GM18868 (cell line): ENCODE measurements at regions not wholly inside any gene's neighbourhood (a gene's known extent, or its start where the extent isn't known, plus 50 kb on each side); places are given as distances from the start of the nearest gene placed in this dataset.
"Not testable (repeated sequence)": the region's sequence is repeated elsewhere in the genome, so short reads cannot be mapped to it uniquely, and the experiment has no call there.

Source experiments
- ATAC-seq: cut with Tn5 transposase; IDR thresholded peaks from one replicate; pipeline ENCODE4 v1.9.1; 2021; ENCODE audit warnings: mild to moderate bottlenecking, moderate library complexity; ENCODE audit not compliant: unreplicated experiment

DNA sequence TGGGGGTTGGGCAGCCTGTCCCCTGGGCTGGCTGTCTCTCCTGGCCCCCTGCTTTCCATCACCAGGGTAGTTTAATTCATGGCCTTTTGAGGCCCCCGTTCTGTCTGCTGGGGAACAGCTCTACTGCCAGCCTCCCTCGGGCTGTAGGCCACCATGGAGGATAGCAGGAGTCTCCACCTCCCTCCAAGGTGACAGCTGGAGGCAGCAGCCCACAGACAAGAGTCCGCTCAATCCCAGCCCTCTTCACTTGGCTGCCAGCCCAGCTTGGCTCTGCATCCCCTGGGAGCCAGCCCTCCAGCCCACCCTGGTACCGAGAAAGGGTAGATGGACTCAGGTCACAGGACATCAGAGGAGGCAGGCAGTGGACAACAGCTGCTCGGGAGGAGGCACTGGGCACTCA lies 194.6 kb upstream of the SDK2 start:
- no peak for ATAC-seq

DNA sequence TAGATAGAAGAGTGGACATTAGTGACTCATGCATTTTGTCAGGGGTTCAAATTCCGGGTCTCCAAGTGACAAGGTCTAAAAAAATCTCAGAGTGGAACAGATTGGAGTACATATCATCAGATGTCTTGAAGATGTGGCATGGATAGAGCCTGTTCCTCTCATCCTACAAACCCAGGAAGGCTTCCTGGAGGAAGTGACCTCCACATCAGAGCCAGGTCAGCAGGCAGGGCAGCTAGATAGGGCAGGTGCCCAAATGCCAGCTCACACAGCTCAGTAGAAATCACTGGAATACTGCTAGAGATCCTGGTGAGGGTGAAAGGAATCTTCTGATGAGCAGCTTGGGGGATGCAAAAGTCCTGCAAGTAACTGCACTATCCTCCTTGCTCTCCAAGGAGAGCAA lies 196.6 kb upstream of the SDK2 start:
- ATAC-seq = no peak

DNA sequence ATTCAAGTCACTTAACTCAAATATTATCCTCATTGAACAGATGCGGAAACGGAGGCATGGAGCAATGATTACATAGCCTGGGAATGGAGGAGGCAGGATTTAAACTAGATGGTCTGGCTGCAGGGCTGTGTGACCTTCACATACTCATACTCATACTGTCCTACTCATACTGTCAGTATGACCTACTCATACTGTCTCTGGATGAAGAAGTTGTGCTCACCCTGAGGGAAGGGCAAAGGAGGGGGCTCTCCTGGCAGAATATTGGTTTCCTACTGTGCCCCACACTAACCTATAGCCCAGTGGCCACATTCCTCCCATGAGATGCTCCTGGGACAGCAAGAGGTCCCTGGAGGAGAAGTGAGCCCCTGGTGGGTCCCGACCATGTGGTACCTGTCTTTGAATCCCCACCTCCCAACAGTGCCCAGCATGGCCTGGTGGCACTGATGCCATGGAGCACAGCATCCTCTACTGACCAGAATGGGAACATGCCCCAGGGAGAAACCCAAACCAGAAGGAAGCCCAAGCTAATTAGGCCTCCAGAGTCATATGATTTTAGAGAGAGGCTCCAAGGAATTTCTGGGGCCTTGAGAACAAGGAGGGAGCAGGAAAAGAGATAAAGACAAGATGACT lies 197.3 kb upstream of the SDK2 start:
- ATAC-seq = no peak

DNA sequence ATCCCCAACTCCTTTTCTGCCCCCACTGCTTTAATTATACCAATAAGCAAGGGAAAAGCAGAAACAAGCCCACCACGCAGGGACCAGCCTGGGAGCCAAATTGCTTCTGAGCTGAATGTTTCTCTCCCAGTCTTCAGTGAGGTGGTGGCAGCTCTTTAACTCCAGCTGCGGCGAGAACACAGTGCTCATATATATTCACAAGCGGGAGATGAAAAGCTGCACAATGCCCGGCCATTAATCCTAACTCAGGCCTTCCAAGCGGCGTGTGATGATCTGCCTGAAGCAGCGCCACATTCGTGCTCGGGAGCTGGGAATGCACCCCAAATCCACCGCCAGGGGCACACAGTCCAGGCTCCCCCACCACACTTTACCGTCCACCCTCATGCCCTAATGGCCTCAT lies 203.7 kb upstream of the SDK2 start:
- ATAC-seq = no peak

DNA sequence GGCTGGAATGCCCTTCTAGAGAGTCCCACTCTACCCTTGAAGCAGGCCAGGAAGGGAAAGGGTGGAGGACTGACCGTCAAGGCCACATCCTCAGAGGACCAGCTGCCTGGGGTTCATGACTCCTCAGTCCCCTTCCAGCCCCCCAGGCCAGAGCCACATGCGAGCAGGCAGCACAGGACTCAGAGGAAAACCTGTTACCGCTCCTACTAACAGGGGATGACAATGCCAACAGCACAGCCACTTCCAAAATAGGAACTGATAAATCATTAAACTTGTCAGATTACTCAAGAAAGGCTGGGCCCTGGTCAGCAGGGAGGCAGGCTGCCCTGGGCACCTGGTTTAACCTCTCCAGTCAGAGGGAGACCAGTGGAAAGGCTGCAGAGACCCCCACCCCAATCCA lies 206.2 kb upstream of the SDK2 start:
- ATAC-seq = no peak

DNA sequence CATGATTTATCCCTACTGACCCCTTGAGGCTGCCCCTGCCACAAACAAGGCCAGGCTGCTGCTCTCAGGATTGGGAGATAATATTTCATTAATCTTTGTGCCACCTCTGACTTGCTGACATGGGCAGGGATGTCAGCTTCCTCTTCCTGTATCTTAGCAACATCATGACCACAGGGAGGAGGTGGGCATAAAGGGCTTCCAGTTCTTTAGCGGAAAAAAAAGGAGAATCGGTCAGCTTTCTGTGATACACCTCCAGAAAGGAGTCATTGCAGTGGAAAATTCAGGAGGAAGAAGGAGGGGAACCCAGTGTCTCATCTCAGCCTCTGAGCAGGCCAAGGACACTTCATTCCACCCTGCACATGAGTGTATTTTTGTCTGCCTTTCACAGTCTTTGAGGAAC lies 206.8 kb upstream of the SDK2 start:
- ATAC-seq = no peak

DNA sequence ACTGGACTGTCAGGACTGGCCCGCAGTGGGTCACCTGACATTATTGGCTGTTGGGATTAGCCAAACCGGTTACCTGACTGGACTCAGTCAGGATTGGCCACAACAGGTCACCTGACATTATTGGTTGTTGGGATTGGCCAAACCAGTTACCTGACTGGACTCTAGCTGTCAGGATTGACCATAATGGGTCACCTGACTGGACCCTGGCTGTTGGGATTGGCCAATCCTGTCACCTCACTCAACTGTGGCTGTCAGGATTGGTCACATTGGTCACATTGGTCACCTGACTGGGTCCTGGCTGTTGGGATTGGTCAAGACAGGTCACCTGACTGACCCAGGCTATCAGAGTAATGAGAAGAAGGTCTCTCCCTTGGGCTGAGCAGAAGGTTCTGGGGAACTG lies 207.7 kb upstream of the SDK2 start:
- no peak for ATAC-seq

DNA sequence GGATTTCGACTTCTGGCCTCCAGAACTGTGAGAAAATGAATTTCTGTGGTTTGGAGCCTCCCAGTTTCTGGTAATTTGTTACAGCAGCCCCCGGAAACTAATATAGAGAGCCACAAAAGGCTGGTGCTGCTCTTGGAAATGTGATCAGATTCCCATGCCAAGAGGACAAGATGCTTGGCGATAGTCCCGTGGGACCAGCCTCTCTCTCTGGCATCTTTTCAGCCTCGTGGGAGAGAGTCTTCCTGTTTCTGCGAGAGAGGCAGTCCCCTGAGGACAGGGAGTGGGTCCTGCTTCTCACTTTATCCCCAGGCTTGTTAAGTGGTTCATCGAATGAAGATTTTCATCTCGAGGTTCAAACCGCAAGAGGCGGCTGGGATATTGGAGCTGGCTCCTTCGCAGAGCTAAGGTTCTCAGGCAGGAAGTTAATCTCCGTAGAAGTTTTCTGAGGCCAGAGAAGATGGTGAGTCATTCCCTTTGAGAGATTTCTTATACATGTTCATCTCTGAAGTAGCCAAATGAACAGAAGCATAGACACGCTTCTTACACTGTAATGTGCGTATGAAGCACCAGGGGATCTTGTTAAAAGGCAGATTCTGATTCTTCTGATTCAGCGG lies 211.6 kb upstream of the SDK2 start:
- ATAC-seq = no peak

DNA sequence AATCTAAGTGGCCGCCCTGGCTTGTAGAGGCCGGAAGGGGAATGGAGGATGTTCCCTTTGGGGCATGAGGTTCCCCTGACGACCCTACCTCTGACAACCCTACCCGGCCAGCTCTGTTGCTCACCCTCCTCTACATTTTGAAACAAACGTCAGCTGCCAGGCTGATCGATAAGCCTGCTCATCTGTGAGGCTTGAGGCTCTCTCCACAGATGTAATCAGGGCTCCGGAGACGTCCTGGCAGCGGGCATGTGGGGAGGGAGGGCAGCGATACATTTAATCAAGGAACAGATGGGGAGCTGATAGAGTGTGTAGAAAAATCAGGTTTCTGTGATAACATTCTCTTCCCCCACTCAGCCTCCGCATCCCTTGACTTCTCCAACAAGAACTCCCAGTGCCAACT lies 212.3 kb upstream of the SDK2 start:
- no peak for ATAC-seq

DNA sequence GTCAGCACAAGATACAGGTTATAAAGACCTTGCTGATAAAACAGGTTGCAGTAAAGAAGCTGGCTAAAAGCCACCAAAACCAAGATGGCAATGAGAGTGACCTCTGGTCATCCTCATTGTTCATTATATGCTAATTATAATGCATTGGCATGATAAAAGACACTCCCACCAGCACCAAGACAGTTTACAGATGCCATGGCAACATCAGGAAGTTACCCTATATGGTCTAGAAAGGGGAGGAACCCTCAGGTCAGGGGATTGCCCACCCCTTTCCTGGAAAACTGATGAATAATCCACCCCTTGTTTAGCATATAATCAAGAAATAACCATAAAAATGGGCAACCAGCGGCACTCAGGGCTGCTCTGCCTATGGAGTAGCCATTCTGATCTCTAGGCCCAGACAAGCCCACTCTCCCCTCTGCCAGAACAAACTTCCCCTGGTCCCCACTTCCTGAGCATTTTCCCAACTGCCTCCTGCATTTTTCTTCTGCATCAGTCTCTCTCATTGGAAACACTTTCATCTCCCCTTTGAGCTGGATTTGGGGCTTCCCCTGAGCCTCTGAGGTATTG lies 215.3 kb upstream of the SDK2 start:
- ATAC-seq = not testable (repeated sequence)

DNA sequence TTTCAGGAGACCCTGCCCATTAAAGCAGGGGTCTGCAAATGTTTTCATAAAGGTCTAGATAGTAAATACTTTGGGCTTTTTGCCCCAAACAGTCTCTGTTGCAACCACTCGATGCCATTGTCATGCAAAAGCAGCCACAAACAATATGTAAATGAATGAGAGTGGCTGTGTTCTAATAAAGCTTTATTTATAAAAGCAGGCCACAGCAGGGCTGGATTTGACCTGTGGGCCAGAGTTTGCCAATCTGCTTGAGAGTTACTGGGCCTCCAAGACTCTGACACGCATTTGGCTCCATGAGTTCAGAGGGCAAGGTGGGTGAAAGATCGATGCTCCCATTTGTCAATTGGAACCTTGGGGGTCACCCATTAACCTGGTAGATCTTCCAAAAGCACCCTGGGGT lies 217.3 kb upstream of the SDK2 start:
- ATAC-seq = no peak

DNA sequence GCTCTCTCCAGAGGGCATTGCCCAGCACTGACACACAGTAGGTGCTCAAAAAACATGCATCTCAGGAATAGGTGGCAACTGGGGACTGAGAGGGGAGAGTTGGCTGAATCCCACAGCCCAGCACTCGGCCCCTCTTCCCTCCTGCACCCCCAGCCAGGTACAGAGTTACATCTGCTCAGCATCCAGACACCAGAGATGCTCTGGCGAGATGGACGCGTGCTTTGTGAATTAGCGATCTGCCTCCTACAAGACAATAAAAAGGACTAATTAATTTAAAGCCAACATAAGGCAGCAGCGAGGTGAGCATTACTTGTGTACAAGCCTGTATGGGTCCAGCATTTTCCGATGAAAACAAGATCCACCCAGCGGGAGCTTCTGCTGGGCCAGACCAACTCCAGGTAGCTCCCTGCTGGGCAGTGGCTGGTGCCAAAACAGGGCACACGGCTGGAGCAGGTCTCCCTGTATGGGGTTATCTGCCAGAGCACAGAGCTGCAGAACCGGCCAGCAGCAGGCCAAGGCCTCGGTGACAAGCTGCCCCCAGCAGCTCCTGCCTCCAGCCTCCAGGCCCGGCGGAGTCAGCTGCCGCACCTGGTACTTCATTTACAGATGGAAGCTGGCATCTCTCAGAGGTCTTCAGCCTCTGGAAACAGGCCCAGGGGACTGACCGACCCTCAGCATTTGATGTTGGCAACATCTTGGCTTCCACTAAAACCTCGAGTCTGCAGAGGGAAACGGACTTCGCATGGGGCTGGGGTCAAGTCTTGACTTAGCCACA lies 219.7 kb upstream of the SDK2 start:
- no peak for ATAC-seq

DNA sequence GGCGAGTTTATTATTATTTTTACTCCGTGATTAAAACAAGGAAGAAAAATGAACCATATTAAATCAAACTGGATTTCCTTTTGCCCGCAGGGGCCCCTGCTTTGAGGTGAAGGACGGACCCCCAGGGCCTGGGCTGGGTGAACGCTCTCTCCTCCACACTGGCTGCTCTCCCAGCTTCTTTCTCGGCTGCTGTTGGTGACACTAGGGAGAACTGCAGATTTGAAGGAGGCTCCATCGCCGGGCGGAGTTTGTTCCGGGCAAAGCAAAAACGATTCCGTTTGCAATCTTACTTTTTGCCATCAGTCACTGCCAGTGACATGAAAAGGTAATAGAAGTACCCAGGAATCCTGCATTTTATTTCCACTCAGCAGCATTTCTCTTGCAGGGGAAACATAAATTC lies 221.6 kb upstream of the SDK2 start:
- no peak for ATAC-seq

DNA sequence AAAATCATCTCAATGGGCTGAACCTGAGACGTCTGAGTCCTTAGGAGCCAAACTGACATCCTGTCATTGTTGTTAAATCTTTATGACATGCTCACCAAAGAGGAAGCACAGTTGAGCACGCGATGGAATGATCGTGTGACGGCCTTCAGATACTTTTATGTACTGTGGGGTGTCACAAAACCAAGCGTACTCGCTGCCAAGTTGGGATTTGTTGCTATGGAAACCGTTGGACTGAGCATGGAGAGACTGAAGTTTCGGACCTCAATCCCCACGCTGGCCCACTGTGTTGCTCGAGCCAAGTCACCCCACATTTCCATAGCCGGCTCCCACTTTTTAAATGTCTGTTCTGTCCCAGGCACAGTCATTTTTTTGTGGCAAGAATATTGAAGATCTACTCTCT lies 222.8 kb upstream of the SDK2 start:
- ATAC-seq = no peak

DNA sequence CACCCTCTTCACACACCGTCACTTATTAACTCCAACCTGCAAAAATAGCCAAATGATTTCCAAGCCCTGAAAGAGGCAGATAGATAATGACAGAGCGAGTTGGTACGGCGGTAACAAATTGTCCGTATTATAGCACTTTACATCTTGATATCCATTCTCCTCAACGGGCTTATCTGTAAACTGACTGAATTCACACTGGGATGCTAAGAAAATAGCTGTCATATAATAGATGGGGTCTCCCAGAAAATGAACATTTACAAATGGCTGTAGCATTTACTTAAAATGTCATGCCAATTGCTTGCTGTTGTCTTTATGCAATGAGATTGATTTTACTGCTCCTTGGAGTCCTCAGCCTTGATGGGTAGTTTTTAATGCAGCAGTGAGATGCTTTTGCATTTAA lies 225.8 kb upstream of the SDK2 start:
- no peak for ATAC-seq

DNA sequence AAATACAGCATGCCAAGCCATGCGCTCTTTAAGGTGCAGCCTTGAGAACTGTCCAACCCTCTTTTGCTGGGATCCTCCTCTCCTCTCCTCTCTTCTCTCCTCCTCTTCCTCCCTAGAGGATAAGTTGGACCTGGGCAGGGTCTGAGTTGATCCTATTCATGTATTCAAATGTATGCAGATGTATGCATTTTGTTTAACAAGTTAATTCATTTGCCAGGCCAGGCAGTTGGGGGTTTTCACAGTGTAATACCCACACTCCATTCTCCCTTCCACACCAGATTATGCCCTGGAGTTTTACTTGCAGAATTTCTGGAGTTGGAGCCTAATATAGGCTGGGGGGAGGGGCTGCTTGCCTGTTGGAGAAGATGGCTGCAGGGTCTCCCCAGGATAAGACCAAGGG lies 226.2 kb upstream of the SDK2 start:
- no peak for ATAC-seq

DNA sequence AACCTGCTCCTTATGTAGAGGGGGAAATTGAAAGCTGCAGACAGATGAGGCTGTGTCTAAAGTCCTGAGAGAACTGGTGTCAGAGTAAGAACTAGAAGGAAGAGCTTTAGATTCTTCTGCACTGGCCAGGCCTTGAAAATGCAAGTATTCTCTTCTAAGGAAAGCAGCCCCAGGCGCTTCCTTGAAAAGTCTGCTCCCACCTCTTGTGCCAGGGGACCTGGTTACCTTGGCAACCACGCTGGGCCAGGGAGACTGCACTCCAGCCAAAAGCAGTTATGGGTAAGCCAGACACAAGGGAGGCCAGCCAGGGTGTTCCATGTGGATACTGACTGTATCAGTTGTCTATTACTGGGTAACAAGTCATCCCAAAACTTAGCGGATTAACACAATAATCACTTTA lies 228.6 kb upstream of the SDK2 start:
- no peak for ATAC-seq

DNA sequence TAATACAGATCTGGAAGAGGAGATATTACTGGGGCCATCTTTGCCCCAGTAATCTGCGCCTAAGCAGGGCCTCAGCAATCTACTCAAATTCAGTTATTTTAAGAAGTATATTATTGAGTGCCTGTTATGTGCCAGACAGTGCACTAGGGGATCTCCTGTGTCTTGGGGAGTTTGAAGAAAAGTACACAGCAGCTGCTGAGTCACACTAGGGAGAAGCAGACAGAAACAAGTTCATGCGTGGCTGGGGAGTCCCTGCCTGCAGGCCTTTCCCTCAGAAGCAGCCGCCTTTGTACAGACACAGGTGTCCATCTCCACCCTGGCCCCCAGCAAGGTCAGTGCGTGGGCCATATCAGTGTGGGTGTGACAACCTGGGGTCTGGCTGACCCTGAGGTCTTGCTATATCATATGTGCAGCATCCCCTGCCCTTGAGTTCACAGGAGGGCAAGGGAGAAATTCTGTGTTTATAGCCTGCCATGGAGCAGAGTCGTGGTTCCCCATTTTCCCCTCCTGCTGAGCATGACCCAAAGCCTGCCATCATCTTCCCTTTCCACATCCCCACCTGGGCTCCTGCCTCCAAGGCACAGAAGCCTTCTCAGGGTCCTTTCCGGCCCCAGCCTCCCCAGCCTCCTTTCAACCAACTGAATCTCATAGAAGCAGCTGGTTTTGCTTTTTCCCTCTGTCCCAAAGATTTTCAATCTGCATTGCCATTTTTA lies 229.9 kb upstream of the SDK2 start:
- ATAC-seq = peak; percentile 96

DNA sequence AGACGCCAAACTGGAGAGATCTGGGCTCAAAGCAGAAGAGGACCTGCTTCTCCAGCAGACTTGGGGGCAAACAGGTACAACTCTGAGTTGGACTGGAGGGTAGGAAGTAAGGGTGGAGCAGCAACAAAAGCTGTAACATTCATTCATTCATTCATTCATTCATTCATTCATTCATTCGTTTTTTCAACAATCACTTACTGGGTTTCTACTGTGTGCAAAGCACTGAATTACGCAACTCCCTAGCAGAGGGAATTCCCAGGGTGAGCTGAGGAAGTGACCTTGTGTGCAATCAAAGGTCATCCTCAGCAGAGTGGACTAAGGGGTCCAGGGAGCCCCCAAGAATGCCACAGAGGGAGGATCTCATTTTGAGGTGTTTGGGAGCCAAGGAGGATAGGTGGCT lies 231.1 kb upstream of the SDK2 start:
- no peak for ATAC-seq

DNA sequence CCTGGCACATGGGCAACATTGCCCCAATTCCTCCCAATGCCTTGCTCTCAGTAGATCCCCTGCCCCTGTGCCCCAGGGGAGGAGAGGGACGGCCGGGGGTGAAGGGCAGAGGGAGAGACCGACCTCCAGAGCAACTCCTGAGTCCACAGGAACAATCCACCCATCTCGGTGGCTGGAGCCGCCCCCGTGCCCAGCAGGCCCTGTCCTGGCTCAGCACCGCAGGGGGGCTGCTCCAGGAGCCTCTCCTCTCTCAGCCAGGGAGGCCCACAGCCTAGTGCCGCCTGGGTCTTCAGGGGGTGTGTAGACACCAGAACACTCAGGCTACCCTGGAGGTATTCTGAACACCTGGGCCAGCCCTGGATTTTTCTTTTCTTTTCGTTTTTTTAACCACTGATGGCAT lies 233.7 kb upstream of the SDK2 start:
- ATAC-seq = no peak

DNA sequence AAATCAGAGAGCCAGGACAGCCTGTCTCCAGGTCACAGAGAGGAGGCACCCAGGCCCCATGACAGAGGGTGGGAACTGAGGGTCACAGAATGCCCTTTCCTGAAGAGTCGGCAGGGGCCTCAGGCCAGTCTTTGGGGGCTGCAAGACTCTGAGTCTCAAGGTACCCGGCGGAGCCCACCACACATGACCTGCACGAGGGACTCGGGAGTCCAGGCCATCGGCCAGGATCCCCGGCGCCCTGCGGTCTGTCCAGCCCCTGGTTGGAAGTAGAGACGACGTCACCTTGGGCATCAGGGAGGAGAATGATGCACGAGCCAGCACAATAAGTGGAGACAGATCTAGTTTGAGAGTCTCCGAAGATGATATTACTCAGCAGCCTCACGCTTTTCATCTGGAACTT lies 234.7 kb upstream of the SDK2 start:
- no peak for ATAC-seq

DNA sequence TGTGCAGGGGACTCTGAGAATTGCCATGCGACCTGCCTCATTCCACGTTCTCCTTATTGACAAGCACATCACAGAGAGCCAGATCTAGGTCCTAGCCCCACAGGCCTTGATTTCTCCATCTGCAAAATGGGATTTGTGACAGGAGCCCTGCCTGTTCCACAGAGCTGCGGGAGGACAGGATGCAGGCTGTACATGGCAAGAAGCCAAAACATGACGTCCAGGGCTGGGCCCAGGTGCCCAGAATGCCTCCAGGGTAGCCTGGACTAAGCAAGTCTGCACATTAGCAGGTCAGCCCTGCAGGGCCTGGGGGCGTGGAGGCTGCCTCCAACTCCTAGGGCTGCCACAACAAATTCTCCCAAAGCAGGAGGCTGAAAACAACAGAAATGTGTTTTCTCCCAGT lies 235.7 kb upstream of the SDK2 start:
- no peak for ATAC-seq
